Nephron (organoid): ENCODE measurements at regions not wholly inside any gene's neighbourhood (a gene's known extent, or its start where the extent isn't known, plus 50 kb on each side); places are given as distances from the start of the nearest gene placed in this dataset.

ENCODE experiments used
- H3K27ac Mint-ChIP-seq, 3 experiments: 2 replicates each; pipeline ENCODE4 v1.8.0; 2020; ENCODE audit warnings: mixed read lengths in 3 of 3, mild to moderate bottlenecking in 2 of 3, moderate library complexity in 1 of 3
- H3K27me3 Mint-ChIP-seq: 2 replicates; pipeline ENCODE4 v1.8.0; 2021; ENCODE audit warnings: low read depth, mild to moderate bottlenecking, moderate library complexity, mixed read lengths
- H3K36me3 Mint-ChIP-seq: 2 replicates; pipeline ENCODE4 v1.8.0; 2020; ENCODE audit warnings: low read depth, mixed read lengths
- H3K4me1 Mint-ChIP-seq: 2 replicates; pipeline ENCODE4 v1.8.0; 2020; ENCODE audit warnings: mixed read lengths
- H3K4me3 Mint-ChIP-seq, 3 experiments: 2 replicates each; pipeline ENCODE4 v1.8.0; 2020; ENCODE audit warnings: mild to moderate bottlenecking in 3 of 3, mixed read lengths in 3 of 3, moderate library complexity in 2 of 3
- H3K9me3 Mint-ChIP-seq: 2 replicates; pipeline ENCODE4 v1.8.0; 2020; ENCODE audit warnings: mixed read lengths
- TF ChIP-seq, protein P1 (sequence below), 3 experiments: fragments of 200-600 bp; sonication (generic); IDR thresholded peaks; one replicate each; pipeline ENCODE4 v1.5.0; 2021; ENCODE audit warnings: antibody characterized with exemption in 3 of 3; ENCODE audit not compliant: unreplicated experiment in 3 of 3

- H3K4me1 Mint-ChIP-seq = peaks cover 29% of the 10 kb centered on the region
- no peaks in the 10 kb centered on the region for H3K36me3 Mint-ChIP-seq
- H3K9me3 Mint-ChIP-seq = no peaks in the 10 kb centered on the region
- no peak overlapping the region for H3K27ac Mint-ChIP-seq
- H3K4me3 Mint-ChIP-seq = no peak overlapping the region
- TF ChIP-seq, protein P1, sequence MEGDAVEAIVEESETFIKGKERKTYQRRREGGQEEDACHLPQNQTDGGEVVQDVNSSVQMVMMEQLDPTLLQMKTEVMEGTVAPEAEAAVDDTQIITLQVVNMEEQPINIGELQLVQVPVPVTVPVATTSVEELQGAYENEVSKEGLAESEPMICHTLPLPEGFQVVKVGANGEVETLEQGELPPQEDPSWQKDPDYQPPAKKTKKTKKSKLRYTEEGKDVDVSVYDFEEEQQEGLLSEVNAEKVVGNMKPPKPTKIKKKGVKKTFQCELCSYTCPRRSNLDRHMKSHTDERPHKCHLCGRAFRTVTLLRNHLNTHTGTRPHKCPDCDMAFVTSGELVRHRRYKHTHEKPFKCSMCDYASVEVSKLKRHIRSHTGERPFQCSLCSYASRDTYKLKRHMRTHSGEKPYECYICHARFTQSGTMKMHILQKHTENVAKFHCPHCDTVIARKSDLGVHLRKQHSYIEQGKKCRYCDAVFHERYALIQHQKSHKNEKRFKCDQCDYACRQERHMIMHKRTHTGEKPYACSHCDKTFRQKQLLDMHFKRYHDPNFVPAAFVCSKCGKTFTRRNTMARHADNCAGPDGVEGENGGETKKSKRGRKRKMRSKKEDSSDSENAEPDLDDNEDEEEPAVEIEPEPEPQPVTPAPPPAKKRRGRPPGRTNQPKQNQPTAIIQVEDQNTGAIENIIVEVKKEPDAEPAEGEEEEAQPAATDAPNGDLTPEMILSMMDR (IDR thresholded peaks at IDR 0.05; ENCODE audit: unreplicated experiment in 3 of 3) = no peak
- H3K27me3 Mint-ChIP-seq = peaks cover 32% of the 10 kb centered on the region
These were observed 49.9 kb upstream of the ATP2B2 start for GRCh38 chr3:10555263-10555662.

DNA sequence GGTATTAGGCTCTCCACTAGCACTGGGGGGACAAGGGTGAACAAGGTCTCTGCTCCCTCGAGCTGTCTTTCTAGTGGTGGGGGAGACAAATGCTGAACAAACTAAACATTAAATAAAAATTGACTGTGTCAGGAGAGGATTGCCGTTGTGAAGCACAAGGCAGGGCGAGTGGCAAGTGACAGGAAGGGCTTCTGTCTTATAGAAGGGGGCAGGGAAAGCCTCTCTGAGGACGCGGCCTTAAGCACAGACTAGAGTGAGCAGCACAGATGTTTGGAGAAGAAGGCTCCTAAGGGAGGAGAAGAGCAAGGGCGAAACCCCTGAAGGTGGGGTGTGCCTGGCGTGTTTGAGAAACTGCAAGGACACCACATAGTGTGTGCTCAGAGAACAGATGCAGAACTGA, 50.9 kb upstream of the ATP2B2 start:
- Mint-ChIP-seq H3K27ac (no peak overlapping the region), H3K27me3 (peaks cover 34% of the 10 kb centered on the region), H3K9me3 (no peaks in the 10 kb centered on the region), H3K36me3 (no peaks in the 10 kb centered on the region), H3K4me1 (peaks cover 21% of the 10 kb centered on the region), H3K4me3 (no peak overlapping the region)
- TF ChIP-seq, protein P1 (IDR thresholded peaks at IDR 0.05; ENCODE audit: unreplicated experiment in 3 of 3) = no peak

DNA sequence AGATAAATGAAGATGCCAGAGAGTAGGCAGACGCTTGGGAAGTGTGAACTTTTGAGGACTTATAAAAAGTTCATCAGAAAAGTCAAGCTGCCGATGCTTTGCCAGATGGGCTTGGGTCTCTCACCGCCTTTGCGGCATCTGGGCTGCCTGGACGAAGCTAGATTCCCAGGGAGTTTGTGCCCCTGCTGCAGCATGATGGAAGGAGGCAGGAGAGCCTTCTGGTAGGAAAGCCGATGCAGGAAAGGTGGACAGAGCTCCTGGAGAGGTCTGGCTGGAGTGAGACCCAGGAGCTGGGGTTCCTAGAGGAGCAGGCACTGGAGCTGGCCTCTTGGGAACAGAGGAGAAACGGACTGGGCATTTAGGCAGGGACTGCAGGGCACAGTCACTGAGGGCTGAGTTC, 51.9 kb upstream of the ATP2B2 start:
- Mint-ChIP-seq H3K27me3 (peaks cover 40% of the 10 kb centered on the region), H3K4me3 (no peak overlapping the region), H3K9me3 (no peaks in the 10 kb centered on the region), H3K4me1 (peaks cover 21% of the 10 kb centered on the region), H3K27ac (no peak overlapping the region), H3K36me3 (no peaks in the 10 kb centered on the region)
- TF ChIP-seq, protein P1 (IDR thresholded peaks at IDR 0.05; ENCODE audit: unreplicated experiment in 3 of 3) = no peak

DNA sequence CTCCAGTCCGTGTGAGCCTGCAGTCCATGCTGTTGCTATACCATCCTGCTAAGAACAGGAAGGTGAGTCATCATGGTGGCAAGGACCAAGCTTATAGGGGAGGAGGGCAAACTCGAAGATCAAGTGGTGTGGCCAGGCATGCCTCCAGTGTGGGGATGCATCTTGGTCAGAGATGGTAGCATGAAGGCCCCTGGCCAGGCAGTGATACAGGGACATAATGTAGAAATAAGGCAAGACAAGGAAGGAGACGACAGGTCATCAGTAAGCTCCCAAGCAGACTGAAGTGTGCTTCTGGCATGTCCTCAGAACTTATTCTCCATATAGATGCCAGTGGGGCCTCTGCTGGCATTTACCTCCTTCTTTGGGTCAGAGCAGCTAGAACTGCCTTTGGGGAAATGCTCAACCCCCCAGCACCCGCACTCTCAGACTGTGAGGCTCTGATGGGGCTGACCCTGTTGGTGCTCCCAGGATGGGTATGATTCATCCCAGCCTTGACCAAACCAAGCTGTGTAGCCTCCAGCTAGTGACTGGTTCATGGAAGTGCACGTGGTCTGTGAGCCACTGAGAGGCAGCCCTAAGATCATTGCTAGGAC, 52.5 kb upstream of the ATP2B2 start:
- H3K36me3 Mint-ChIP-seq = no peaks in the 10 kb centered on the region
- H3K27ac Mint-ChIP-seq = no peak overlapping the region
- peaks cover 40% of the 10 kb centered on the region for H3K27me3 Mint-ChIP-seq
- H3K9me3 Mint-ChIP-seq = no peaks in the 10 kb centered on the region
- H3K4me3 Mint-ChIP-seq = no peak overlapping the region
- H3K4me1 Mint-ChIP-seq = peaks cover 17% of the 10 kb centered on the region
- TF ChIP-seq, protein P1 (IDR thresholded peaks at IDR 0.05; ENCODE audit: unreplicated experiment in 3 of 3) = no peak

GRCh38 chr3:10558736-10559135, 53.4 kb upstream of the ATP2B2 start:
- Mint-ChIP-seq H3K4me1 (peaks cover 17% of the 10 kb centered on the region), H3K4me3 (no peak overlapping the region), H3K27me3 (peaks cover 36% of the 10 kb centered on the region), H3K27ac (no peak overlapping the region), H3K9me3 (no peaks in the 10 kb centered on the region), H3K36me3 (no peaks in the 10 kb centered on the region)
- TF ChIP-seq, protein P1 (IDR thresholded peaks at IDR 0.05; ENCODE audit: unreplicated experiment in 3 of 3) = no peak
